ENCODE measurements at regions not wholly inside any gene's neighbourhood (a gene's known extent, or its start where the extent isn't known, plus 50 kb on each side); places are given as distances from the start of the nearest gene placed in this dataset.

DNA sequence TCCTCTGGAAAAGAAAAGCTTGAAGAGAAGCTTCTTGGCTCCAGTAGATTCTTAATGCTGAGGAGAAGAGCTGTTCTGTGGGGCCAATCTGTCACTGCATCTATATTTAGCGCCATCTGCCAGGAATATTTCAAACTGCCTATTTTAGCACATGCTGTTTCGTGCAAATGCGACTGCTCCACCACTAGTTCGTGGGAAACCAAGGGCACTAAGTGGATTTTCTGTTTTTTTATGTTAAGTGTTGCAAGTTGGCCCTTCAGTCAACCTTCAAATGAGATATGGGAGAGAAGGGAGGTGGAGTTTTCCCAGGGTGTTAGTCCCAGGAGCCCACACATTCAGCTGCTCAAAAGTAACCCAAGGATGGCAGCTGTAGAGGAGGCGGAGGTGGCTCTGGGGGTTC is 91.9 kb downstream of the TSEN15 start:
- TF ChIP-seq CTCF (IDR thresholded peaks at IDR 0.05) = no peak
- no peak for TF ChIP-seq POLR2AphosphoS5 (IDR thresholded peaks at IDR 0.05)

Measured in suprapubic skin (tissue), 3 donors.